Activated CD4-positive, alpha-beta T cell treated with anti-CD3 and anti-CD28 coated beads for 1 hour (primary cell): ENCODE measurements at regions not wholly inside any gene's neighbourhood (a gene's known extent, or its start where the extent isn't known, plus 50 kb on each side); places are given as distances from the start of the nearest gene placed in this dataset.
"Not testable (repeated sequence)": the region's sequence is repeated elsewhere in the genome, so short reads cannot be mapped to it uniquely, and the experiment has no call there.

Source experiments
- DNase-seq: peaks from one replicate; pipeline ENCODE4 v3.0.0-alpha.2; 2020

DNA sequence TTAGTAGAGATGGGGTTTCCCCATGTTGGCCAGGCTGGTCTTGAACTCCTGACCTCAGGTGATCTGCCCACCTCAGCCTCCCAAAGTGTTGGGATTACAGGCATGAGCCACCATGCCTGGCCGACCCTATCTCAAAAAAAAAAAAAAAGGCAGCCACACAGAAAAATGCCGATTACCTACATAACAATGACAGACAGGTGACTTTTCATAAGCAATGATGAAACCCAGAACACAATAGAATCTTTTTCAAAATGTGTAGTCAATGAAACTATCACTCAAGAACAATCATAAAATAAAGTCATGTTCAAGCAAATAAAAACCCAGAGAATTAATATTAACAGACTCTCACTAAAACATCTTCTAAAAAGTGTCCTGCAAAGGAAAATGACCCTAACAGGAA, 135.6 kb upstream of the MVB12B start:
- not testable (repeated sequence) for DNase-seq

GRCh38 chr9:126198854-126199253, 127.8 kb upstream of the MVB12B start:
- DNase-seq = no peak

GRCh38 chr9:126203313-126203712, 123.3 kb upstream of the MVB12B start:
- DNase-seq = no peak

DNA sequence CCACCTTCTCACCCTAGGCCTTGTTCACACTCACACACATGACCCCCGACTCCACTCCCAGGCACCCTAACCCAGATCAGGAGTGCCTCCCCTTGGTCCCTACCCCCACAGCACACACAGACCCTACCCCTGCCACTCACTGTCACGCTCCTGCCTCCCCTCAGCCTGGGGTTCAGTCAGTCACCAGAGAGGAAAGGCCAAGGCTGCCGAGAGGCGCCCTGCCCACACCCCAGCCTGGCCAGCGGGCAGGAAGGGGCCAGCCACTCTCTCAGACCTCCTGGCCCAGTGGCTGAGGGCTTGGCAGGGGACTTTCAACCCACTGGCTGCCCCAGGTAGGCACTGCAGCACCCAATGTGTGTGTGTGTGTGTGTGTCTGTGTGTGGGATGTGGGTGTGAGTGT, 122.4 kb upstream of the MVB12B start:
- no peak for DNase-seq

- DNase-seq = no peak
Measured at GRCh38 chr9:126204708-126205225, 121.9 kb upstream of the MVB12B start.

- no peak for DNase-seq
Measured at GRCh38 chr9:126205265-126205664, 121.4 kb upstream of the MVB12B start.

DNA sequence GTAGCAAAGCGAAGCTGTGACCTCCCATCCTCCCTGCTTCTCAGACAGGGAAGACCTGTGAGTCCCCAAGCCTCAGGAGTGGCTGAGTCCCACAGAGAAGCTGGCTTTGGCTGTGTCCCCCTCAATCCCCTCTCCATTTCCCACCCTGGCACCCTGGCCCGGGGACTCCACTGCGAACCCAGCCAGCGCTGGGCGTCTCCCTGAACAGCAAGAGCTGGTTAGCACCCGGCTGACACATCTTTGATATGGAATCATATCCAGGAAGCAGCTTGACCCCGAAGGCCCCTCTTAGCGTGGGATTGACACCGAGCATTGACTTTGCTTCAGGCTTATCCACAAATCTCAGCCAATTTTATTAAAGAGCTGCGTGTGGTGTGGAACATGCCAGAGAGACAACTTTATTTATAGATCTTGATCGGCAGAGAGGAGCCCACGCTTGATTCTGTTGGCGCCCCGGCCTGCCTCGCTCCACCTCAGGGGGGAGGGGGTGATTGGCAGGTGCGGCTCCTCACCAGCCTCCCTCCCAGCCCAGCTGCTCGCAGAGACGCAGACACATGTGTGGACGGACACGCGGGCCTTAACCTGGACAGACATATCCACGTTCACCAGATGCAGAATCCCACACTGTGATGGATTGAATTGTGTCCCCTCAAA, 120.7 kb upstream of the MVB12B start:
- DNase-seq = no peak

- no peak for DNase-seq
Measured at GRCh38 chr9:126207256-126207655, 119.4 kb upstream of the MVB12B start.

- DNase-seq = no peak
Measured at GRCh38 chr9:126208216-126208758, 118.3 kb upstream of the MVB12B start.

DNA sequence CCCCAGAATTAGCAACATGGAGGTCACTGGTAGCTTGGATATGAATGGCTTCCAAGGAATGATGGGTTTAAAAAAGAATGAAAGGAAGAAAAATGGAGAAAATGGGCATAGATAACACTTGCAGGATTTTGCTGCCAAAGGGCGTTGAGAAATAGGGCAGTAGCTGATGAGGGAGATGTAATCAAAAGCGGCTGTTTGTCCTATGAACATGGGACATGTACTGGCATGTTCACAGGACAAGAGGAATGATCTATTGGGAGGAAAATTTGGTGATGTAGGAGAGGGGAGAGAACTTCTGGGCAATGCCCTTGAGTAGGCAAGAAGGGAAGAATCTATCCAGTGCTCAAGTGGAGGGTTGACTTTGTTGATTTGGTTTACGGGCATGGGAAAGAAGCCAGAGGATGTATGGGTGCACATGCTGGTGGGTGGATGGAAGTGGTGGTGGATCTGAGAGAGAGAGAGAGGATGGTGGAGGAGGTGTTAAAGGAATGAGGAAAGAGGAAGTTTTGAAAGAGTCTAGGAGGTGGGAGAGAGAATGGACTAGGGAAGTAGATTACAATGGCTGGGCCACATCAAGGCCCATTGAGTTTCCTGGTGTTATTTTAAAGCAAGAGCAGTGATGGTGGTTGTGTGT, 115.1 kb upstream of the MVB12B start:
- no peak for DNase-seq

- no peak for DNase-seq
Measured at GRCh38 chr9:126215486-126215885, 111.1 kb upstream of the MVB12B start.

GRCh38 chr9:126216826-126217225, 109.8 kb upstream of the MVB12B start:
- DNase-seq = no peak

- no peak for DNase-seq
Measured at GRCh38 chr9:126217250-126217653, 109.4 kb upstream of the MVB12B start.

DNA sequence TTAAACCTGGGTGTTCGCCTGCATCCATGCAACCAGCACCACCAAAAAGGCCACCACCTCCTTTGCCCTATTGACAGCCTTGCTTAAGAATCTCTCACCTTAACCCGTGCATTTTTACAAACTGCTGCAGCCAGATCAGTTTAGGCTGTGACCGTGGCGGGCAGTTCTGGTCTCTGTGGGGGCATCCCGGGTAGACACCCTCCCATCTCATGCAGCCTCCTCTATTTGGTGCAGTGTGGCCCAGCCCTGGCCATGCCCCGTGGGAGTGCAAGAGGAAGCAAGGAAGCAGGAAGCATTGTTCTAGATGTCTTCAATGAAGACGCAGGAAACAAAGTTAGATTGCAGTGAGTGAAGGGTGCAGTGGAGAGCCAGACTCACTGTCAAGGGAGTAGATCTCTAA, 108.8 kb upstream of the MVB12B start:
- DNase-seq = no peak

DNA sequence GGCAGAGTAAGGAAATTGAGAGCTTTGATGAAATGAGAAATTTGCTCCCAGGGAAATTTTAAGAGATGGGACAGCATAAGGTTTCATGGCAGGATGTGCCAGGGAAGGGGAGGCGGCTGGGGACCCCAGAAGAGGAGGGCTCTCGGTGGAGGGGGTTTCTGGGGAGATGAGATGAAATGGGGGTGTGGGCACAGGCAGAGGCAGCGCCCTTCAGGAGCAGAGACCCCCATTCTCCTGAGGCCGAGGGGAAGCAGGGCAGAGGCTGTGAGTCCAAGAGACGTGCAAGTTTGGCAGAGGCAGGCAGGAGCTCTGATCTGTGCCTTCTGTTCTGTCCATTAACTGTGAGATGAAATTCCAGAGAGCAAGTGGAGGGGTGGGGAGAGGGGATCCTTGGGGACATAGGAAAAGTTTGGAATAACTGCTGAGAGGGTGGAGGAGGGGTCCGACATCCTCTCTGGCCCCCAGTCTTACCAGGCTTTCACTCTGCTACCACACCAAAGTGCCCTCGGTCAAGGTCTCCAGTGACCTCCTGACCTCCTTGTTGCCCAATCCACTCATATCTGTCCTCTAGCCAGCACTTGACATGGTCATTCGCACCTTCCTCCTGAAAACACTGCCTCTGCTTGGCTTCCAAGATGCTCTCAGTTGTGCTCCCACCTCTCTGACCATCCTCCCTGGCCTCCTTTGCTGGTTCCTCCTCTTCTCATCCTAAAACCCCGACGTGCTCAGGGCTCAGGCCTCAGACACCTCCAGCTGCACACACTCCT, 108.1 kb upstream of the MVB12B start:
- no peak for DNase-seq

DNA sequence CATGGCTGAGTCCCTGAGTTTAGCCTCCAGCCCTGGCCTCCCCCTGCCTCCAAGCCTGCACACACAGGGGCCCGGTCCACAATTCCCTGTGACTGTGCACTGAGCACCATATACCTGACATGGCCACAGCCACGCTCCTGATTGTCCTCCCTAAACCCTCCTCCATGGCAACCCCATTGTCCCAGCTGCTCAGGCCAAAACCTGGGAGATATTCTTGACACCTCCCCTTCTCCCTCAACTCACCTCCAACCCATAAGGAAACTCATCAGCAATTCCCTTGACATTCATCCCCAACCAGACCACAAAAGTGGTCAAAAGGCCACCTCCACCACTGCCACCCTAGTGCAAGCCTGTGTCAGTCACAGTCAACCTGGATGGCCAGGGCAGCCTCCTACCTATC, 107.5 kb upstream of the MVB12B start:
- DNase-seq = no peak

DNA sequence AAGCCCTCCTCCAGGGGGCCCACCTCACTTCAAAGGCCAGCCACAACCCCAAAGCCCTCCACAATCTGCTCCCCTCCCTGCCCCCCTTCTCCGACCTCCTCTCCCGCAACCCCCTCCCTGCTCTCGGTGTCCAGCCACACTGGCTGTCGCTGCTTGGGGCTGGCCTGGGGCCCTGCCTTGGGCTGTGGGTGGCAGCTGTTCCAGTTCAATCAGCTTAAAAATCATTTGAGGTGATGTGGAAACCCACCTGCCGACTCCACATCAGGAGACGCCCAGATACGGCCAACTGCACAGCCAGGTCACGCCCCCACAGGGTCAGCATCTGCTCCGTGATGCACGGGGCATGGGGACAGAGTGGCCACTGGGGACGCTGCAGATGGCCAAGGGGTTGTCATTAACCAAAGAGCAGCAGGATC, 107.0 kb upstream of the MVB12B start:
- no peak for DNase-seq

DNA sequence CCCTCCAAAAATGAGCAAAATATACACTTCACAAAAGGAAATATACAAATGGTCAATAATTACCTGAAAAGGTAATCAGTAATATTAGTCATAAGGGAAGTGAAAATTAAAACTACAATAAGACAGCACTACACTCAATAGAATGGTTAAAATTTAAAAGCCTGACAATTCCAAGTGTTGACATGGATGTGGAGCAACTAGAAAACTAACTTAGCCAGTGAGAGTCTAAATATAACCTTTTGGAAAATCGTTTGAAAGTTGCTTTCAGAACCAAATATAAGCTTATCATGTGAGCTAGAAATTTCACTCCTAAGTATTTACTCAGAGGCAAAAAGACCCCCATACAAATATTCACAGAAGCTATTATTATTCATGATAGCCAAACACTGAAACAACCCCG, 105.1 kb upstream of the MVB12B start:
- no peak for DNase-seq

- no peak for DNase-seq
Measured at GRCh38 chr9:126222363-126222834, 104.2 kb upstream of the MVB12B start.

DNA sequence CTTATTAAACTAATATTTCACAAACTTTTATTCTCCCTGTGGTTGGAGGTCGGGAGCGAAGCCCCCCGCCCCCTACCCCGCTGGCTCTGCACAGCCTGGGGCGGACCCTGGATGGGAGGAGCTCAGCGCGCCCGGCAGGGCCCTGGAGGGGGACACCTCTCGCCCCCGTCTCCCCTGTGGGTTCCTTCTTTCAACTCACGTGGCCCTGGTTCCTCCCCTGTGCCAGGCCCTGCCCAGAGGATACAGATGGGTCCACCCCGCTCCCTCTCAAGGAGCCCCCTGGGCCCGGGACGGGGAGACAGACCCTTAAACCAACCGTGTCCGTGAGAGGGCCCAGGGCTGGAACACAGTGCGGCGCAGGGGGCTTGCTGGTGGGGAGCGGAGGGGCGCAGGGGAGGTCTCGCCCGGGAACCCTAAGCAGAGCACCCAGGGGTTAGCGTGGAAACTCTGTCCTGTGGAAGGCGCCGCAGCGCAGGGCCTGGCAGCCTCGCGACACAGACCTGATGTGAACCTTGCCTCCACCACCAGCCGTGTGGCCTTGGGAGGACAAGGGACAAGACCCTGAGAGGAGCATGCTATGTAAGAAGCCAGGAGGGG, 103.7 kb upstream of the MVB12B start:
- no peak for DNase-seq

DNA sequence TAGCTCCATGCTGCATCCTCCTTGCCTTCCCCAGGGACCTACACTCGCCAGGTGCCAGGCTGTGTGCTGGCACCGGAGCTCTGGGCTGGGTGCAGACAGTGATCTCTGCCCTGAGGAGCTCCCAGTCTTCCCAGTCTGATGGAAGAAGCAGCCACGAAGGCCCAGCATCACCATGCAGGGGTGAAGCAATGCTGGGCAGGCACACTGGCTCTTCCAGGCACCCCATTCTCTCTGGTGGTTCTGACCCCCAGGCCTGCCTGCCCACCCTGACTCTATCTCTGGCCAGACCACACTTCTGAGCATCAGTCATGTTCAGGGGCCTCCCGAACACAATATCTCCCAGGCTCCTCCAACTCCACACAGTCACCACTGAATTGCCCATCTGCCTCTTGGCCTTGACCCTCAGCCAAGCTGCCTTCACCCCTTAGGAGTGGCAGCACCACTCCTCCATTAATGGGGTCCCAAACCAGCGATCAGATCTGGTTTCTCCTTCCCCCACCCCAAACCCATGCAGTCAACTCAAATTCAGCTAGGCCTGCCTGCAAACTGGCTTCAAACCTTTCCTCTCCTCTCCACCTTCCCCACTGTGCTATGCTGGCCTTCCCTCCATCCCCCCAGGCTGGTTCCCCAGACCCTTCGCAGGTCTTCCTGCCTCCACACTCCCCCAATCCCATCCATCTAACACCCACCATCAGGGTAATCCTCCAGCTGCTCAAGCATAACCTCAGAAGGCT, 102.7 kb upstream of the MVB12B start:
- no peak for DNase-seq
